HCT116 (cell line): ENCODE measurements at regions not wholly inside any gene's neighbourhood (a gene's known extent, or its start where the extent isn't known, plus 50 kb on each side); places are given as distances from the start of the nearest gene placed in this dataset.

Experiments used
- ATAC-seq: fragments of 200-7000 bp; cut with Tn5 transposase; 2 replicates; pipeline ENCODE4 v1.9.1; 2020; ENCODE audit warnings: mild to moderate bottlenecking, moderate library complexity
- BruUV-seq: library from RNA; stranded (reverse); fragments of 400-500 nt; replicated peaks from 2 replicates; lab custom pipeline; 2021; lab: Mats Ljungman, UMichigan
- CTCF ChIA-PET: fragments of 300-600 bp; sonication (Branson Sonifier 250); formaldehyde crosslinking; loops from one replicate; lab custom pipeline; 2021; ENCODE audit warnings: antibody characterized with exemption; lab: Charles Lee
- POLR2A ChIA-PET: fragments of 300-600, 350-600 bp; sonication (Branson Sonifier 250); formaldehyde crosslinking; loops from one replicate; lab custom pipeline; 2021; ENCODE audit warnings: antibody characterized with exemption; lab: Charles Lee
- RAD21 ChIA-PET, 2 experiments: fragments of 300-600 bp; sonication (Branson Sonifier 250); formaldehyde crosslinking; loops; one replicate each; lab custom pipeline; 2023; ENCODE audit warnings: low total read pairs in 2 of 2; ENCODE audit not compliant: uncharacterized antibody in 2 of 2, unreplicated experiment in 2 of 2, low non-redundant PET in 1 of 2; lab: Charles Lee
- DNase-seq: peaks from one replicate; pipeline ENCODE4 v3.0.0-alpha.2; 2010; ENCODE audit warnings: low read depth, low spot score
- H2AFZ ChIP-seq: fragments of 200-600 bp; shearing (Covaris generic), sonication (generic); 2 replicates; pipeline ENCODE4 v1.6.1; 2017; ENCODE audit warnings: low read depth, mixed run types, mixed read lengths, antibody characterized with exemption, low read length; ENCODE audit not compliant: poor library complexity, severe bottlenecking
- H3K27ac ChIP-seq: 2 replicates; pipeline ENCODE4 v1.5.1; 2012; ENCODE audit warnings: low read depth, low read length
- H3K27me3 ChIP-seq: fragments of 200-600 bp; sonication (generic); 2 replicates; pipeline ENCODE4 v1.6.1; 2016; ENCODE audit warnings: mixed run types, low read length, mixed read lengths; ENCODE audit not compliant: insufficient read depth
- H3K36me3 ChIP-seq, 2 experiments: fragments of 200-500 bp in 1 of 2; fragments of 200-600 bp in 1 of 2; sonication (Bioruptor generic) in 1 of 2; sonication (generic) in 1 of 2; 2 replicates each; pipeline versions ENCODE4 v1.5.1 to v1.6.1; 2014 to 2016; ENCODE audit warnings: low read length in 2 of 2, inconsistent platforms in 1 of 2, mixed read lengths in 1 of 2, mixed run types in 1 of 2; ENCODE audit not compliant: insufficient read depth in 2 of 2, control insufficient read depth in 1 of 2
- H3K4me1 ChIP-seq, 2 experiments: fragments of 200-600 bp in 1 of 2; sonication (generic) in 1 of 2; 2 replicates each; pipeline versions ENCODE4 v1.5.1 to v1.6.1; 2012 to 2017; ENCODE audit warnings: low read length in 2 of 2, inconsistent platforms in 1 of 2, mild to moderate bottlenecking in 1 of 2, mixed read lengths in 1 of 2, mixed run types in 1 of 2, moderate library complexity in 1 of 2; ENCODE audit not compliant: insufficient read depth in 2 of 2, control insufficient read depth in 1 of 2
- H3K4me2 ChIP-seq: fragments of 200-600 bp; sonication (generic); 2 replicates; pipeline ENCODE4 v1.6.1; 2017; ENCODE audit warnings: mixed run types, low read length, mixed read lengths
- H3K4me3 ChIP-seq, 2 experiments: fragments of 200-600 bp in 1 of 2; sonication (generic) in 1 of 2; replicated peaks in 1 of 2; 2 replicates each; pipeline ENCODE4 v1.5.1; 2011 to 2016; ENCODE audit warnings: low read length in 2 of 2, control low read depth in 1 of 2, low read depth in 1 of 2, mild to moderate bottlenecking in 1 of 2, mixed read lengths in 1 of 2, mixed run types in 1 of 2
- H3K79me2 ChIP-seq: fragments of 200-600 bp; sonication (generic); 2 replicates; pipeline ENCODE4 v1.6.1; 2017; ENCODE audit warnings: mild to moderate bottlenecking, mixed run types, low read length, moderate library complexity, mixed read lengths; ENCODE audit not compliant: insufficient read depth
- H3K9ac ChIP-seq: fragments of 200-600 bp; sonication (generic); 2 replicates; pipeline ENCODE4 v1.6.1; 2016; ENCODE audit warnings: low read length, mixed read lengths
- H3K9me2 ChIP-seq: fragments of 200-600 bp; sonication (generic), shearing (Covaris generic); 2 replicates; pipeline ENCODE4 v1.6.1; 2017; ENCODE audit warnings: mixed run types, mild to moderate bottlenecking, moderate library complexity; ENCODE audit not compliant: insufficient read depth
- H3K9me3 ChIP-seq, 2 experiments: fragments of 200-500 bp in 1 of 2; fragments of 200-600 bp in 1 of 2; sonication (Bioruptor generic) in 1 of 2; sonication (generic) in 1 of 2; 2 replicates each; pipeline ENCODE4 v1.6.1; 2014 to 2017; ENCODE audit warnings: low read length in 2 of 2, mixed read lengths in 2 of 2, inconsistent platforms in 1 of 2, low read depth in 1 of 2, mild to moderate bottlenecking in 1 of 2, mixed run types in 1 of 2, moderate library complexity in 1 of 2; ENCODE audit not compliant: control insufficient read depth in 1 of 2, insufficient read depth in 1 of 2
- H4K20me1 ChIP-seq: fragments of 200-600 bp; sonication (generic), shearing (Covaris generic); 2 replicates; pipeline ENCODE4 v1.6.1; 2017; ENCODE audit warnings: mixed run types, mild to moderate bottlenecking, moderate library complexity; ENCODE audit not compliant: insufficient read depth
- ELF1 ChIP-seq: IDR thresholded peaks from 2 replicates; pipeline ENCODE4 v1.6.1; 2012; ENCODE audit warnings: low read depth, borderline replicate concordance
- FOSL1 ChIP-seq: IDR thresholded peaks from 2 replicates; pipeline ENCODE4 v1.6.1; 2012; ENCODE audit warnings: low read depth
- JUND ChIP-seq: IDR thresholded peaks from 2 replicates; pipeline ENCODE4 v1.6.1; 2012
- POLR2AphosphoS5 ChIP-seq: IDR thresholded peaks from 2 replicates; pipeline ENCODE4 v1.6.1; 2011; ENCODE audit warnings: mild to moderate bottlenecking, low read depth, low read length, moderate library complexity
- SRF ChIP-seq: IDR thresholded peaks from 2 replicates; pipeline ENCODE4 v1.6.1; 2012; ENCODE audit warnings: low read depth
- YY1 ChIP-seq: IDR thresholded peaks from 2 replicates; pipeline ENCODE4 v1.6.1; 2011; ENCODE audit warnings: low read length, low read depth, moderate library complexity, mild to moderate bottlenecking; ENCODE audit not compliant: insufficient replicate concordance; ENCODE audit errors: extremely low read depth
- ZNF274 ChIP-seq: fragments of 200-500 bp; sonication (Bioruptor generic); IDR thresholded peaks from 2 replicates; pipeline ENCODE4 v1.6.1; 2014; ENCODE audit warnings: mild to moderate bottlenecking, low read depth, low read length, inconsistent platforms
- intact Hi-C: fragments of 100-400 bp; cut with micrococcal nuclease; formaldehyde crosslinking; loops from 2 replicates; pipeline ENCODE4 v1.10.0; 2022
- TF ChIP-seq, protein P1 (sequence below): IDR thresholded peaks from 2 replicates; pipeline ENCODE4 v1.6.1; 2012
- TF ChIP-seq, protein P2 (sequence below), 3 experiments: fragments of 200-600 bp in 1 of 3; sonication (generic) in 1 of 3; IDR thresholded peaks in 2 of 3; conservative IDR thresholded peaks in 1 of 3; 2 replicates each; pipeline ENCODE4 v1.5.1; 2012 to 2017; ENCODE audit warnings: low read depth in 2 of 3, low read length in 2 of 3, antibody characterized with exemption in 1 of 3, borderline replicate concordance in 1 of 3, control low read depth in 1 of 3, mild to moderate bottlenecking in 1 of 3, mixed read lengths in 1 of 3, mixed run types in 1 of 3, moderate library complexity in 1 of 3; ENCODE audit not compliant: insufficient read depth in 1 of 3
- TF ChIP-seq, protein P3 (sequence below): IDR thresholded peaks from 2 replicates; pipeline ENCODE4 v1.6.1; 2012
- TF ChIP-seq, protein P4 (sequence below): IDR thresholded peaks from 2 replicates; pipeline ENCODE4 v1.6.1; 2011; ENCODE audit warnings: mild to moderate bottlenecking, low read length, moderate library complexity; ENCODE audit not compliant: insufficient replicate concordance; ENCODE audit errors: extremely low read depth

- Histone ChIP-seq H2AFZ (no peak overlapping the region), H3K27me3 (no peaks in the 10 kb centered on the region), H3K27ac (no peak overlapping the region), H3K79me2 (no peaks in the 10 kb centered on the region), H3K4me2 (no peak overlapping the region), H4K20me1 (no peaks in the 10 kb centered on the region), H3K9ac (no peak overlapping the region), H3K9me3 (no peaks in the 10 kb centered on the region), H3K9me2 (no peaks in the 10 kb centered on the region), H3K4me1 (no peaks in the 10 kb centered on the region), H3K4me3 (no peak overlapping the region), H3K36me3 (no peaks in the 10 kb centered on the region)
- POLR2A ChIA-PET = no interaction called here
- CTCF ChIA-PET = no interaction called here
- TF ChIP-seq, protein P1, sequence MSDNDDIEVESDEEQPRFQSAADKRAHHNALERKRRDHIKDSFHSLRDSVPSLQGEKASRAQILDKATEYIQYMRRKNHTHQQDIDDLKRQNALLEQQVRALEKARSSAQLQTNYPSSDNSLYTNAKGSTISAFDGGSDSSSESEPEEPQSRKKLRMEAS = no peak
- BruUV-seq = no TSS peak
- RAD21 ChIA-PET = no interaction called here
- DNase-seq = no peak
- intact Hi-C loops = no loop called here
- ATAC-seq = no peak
These were observed 219.4 kb upstream of the ARL4C start for GRCh38 chr2:234716271-234716670.

DNA sequence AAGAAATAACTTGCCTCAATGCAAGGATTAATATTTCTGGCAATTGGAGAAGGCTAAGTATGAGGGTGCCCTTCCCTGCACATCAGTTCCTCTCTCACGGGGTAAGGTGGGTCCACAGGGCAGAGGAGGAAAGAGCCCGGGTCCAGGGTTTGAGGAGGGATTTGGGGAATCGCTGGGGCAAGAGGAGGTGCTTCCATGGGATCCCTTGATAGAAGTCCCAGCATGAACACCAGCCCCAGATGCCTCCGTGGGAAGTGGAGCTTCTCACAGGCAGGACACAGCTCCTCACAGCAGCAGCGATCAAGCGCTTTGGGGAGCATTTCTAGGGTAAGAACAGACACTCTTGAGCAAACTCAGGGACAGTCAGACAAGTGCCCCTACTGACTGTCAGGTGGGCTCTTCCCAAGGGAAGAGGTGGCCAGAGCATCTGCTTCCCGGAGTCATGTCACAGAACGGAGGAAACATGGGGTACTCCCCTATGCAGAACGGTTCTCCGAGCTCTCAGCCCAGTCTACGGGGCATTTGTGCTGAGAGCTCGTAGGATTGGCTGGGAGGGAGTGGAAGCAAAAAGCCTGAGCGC is 218.9 kb upstream of the ARL4C start:
- ChIA-PET RAD21 (no interaction called here), CTCF (no interaction called here), POLR2A (no interaction called here)
- Histone ChIP-seq H3K27me3 (no peaks in the 10 kb centered on the region), H3K79me2 (no peaks in the 10 kb centered on the region), H2AFZ (no peak overlapping the region), H4K20me1 (no peaks in the 10 kb centered on the region), H3K9me3 (no peaks in the 10 kb centered on the region), H3K4me3 (no peak overlapping the region), H3K4me2 (no peak overlapping the region), H3K36me3 (no peaks in the 10 kb centered on the region), H3K4me1 (no peaks in the 10 kb centered on the region), H3K9me2 (no peaks in the 10 kb centered on the region), H3K9ac (no peak overlapping the region), H3K27ac (no peak overlapping the region)
- no TSS peak for BruUV-seq
- intact Hi-C loops = no loop called here
- ATAC-seq (no peak), DNase-seq (no peak)
- TF ChIP-seq, protein P2, sequence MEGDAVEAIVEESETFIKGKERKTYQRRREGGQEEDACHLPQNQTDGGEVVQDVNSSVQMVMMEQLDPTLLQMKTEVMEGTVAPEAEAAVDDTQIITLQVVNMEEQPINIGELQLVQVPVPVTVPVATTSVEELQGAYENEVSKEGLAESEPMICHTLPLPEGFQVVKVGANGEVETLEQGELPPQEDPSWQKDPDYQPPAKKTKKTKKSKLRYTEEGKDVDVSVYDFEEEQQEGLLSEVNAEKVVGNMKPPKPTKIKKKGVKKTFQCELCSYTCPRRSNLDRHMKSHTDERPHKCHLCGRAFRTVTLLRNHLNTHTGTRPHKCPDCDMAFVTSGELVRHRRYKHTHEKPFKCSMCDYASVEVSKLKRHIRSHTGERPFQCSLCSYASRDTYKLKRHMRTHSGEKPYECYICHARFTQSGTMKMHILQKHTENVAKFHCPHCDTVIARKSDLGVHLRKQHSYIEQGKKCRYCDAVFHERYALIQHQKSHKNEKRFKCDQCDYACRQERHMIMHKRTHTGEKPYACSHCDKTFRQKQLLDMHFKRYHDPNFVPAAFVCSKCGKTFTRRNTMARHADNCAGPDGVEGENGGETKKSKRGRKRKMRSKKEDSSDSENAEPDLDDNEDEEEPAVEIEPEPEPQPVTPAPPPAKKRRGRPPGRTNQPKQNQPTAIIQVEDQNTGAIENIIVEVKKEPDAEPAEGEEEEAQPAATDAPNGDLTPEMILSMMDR (IDR thresholded peaks at IDR 0.05 in 2 of 3, conservative IDR thresholded peaks at IDR 0.05 in 1 of 3; ENCODE audit: borderline replicate concordance in 1 of 3, insufficient read depth in 1 of 3, low read depth in 2 of 3, low read length in 2 of 3) = no peak
- TF ChIP-seq, protein P3, sequence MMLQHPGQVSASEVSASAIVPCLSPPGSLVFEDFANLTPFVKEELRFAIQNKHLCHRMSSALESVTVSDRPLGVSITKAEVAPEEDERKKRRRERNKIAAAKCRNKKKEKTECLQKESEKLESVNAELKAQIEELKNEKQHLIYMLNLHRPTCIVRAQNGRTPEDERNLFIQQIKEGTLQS = no peak
- no peak for TF ChIP-seq JUND
- TF ChIP-seq FOSL1 = no peak
- TF ChIP-seq YY1 = no peak
- TF ChIP-seq, protein P4, sequence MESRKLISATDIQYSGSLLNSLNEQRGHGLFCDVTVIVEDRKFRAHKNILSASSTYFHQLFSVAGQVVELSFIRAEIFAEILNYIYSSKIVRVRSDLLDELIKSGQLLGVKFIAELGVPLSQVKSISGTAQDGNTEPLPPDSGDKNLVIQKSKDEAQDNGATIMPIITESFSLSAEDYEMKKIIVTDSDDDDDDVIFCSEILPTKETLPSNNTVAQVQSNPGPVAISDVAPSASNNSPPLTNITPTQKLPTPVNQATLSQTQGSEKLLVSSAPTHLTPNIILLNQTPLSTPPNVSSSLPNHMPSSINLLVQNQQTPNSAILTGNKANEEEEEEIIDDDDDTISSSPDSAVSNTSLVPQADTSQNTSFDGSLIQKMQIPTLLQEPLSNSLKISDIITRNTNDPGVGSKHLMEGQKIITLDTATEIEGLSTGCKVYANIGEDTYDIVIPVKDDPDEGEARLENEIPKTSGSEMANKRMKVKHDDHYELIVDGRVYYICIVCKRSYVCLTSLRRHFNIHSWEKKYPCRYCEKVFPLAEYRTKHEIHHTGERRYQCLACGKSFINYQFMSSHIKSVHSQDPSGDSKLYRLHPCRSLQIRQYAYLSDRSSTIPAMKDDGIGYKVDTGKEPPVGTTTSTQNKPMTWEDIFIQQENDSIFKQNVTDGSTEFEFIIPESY = no peak
- no peak for TF ChIP-seq POLR2AphosphoS5
- no peak for TF ChIP-seq SRF
- TF ChIP-seq ZNF274 = no peak
- TF ChIP-seq ELF1 = no peak
